Activated T-helper 1 cell treated with anti-CD3 and anti-CD28 coated beads, Interleukin-12 subunit alpha, Interleukin-12 subunit beta, Interleukin-2, Interleukin-4 antibody, amounts not matched to agents 30 ng/mL and 10 ng/mL and 1 ng/mL, durations not matched to agents 14 hours and 24 hours and 36 hours (primary cell): ENCODE measurements at regions not wholly inside any gene's neighbourhood (a gene's known extent, or its start where the extent isn't known, plus 50 kb on each side); places are given as distances from the start of the nearest gene placed in this dataset.
"Not testable (repeated sequence)": the region's sequence is repeated elsewhere in the genome, so short reads cannot be mapped to it uniquely, and the experiment has no call there.

Experiments used
- DNase-seq: peaks from one replicate; pipeline ENCODE4 v3.0.0; 2021; ENCODE audit warnings: low spot score
- H3K27ac Mint-ChIP-seq: one replicate; pipeline ENCODE4 v1.8.0; 2021; ENCODE audit warnings: mild to moderate bottlenecking, mixed read lengths
- H3K27me3 Mint-ChIP-seq: one replicate; pipeline ENCODE4 v1.8.0; 2022; ENCODE audit warnings: mild to moderate bottlenecking, moderate library complexity, mixed read lengths; ENCODE audit not compliant: insufficient read depth
- H3K36me3 Mint-ChIP-seq: one replicate; pipeline ENCODE4 v1.8.0; 2021; ENCODE audit warnings: low read depth, mixed read lengths
- H3K4me1 Mint-ChIP-seq: one replicate; pipeline ENCODE4 v1.8.0; 2021; ENCODE audit warnings: low read depth, mixed read lengths
- H3K4me3 Mint-ChIP-seq: one replicate; pipeline ENCODE4 v1.8.0; 2021; ENCODE audit warnings: mild to moderate bottlenecking, moderate library complexity, mixed read lengths
- H3K9me3 Mint-ChIP-seq: one replicate; pipeline ENCODE4 v1.8.0; 2021; ENCODE audit warnings: mixed read lengths
- intact Hi-C: fragments of 100-400 bp; cut with micrococcal nuclease; formaldehyde crosslinking; loops from one replicate; pipeline ENCODE4 v1.15.1; 2024

- Mint-ChIP-seq H3K27ac (no peak overlapping the region), H3K4me3 (no peak overlapping the region), H3K4me1 (no peaks in the 10 kb centered on the region), H3K27me3 (no peaks in the 10 kb centered on the region), H3K36me3 (no peaks in the 10 kb centered on the region), H3K9me3 (peaks cover 5% of the 10 kb centered on the region)
- intact Hi-C loops = no loop called here
- DNase-seq = no peak
Observed at GRCh38 chr5:166594567-166594966, 1696.9 kb upstream of the WWC1 start.

- no peaks in the 10 kb centered on the region for H3K4me1 Mint-ChIP-seq
Observed at GRCh38 chr5:166595274-166595951, 1696.0 kb upstream of the WWC1 start.

GRCh38 chr5:166596043-166596442 is 1695.4 kb upstream of the WWC1 start:
- H3K36me3 Mint-ChIP-seq = no peaks in the 10 kb centered on the region
- H3K9me3 Mint-ChIP-seq = peaks cover 5% of the 10 kb centered on the region
- H3K27ac Mint-ChIP-seq = no peak overlapping the region
- H3K27me3 Mint-ChIP-seq = no peaks in the 10 kb centered on the region
- no peak for DNase-seq
- H3K4me3 Mint-ChIP-seq = no peak overlapping the region
- intact Hi-C loops = no loop called here
- H3K4me1 Mint-ChIP-seq = no peaks in the 10 kb centered on the region

More at GRCh38 chr5:166595274-166595951, 1696.0 kb upstream of the WWC1 start:
- intact Hi-C loops = no loop called here
- no peaks in the 10 kb centered on the region for H3K27me3 Mint-ChIP-seq
- no peak overlapping the region for H3K27ac Mint-ChIP-seq
- peaks cover 5% of the 10 kb centered on the region for H3K9me3 Mint-ChIP-seq
- H3K36me3 Mint-ChIP-seq = no peaks in the 10 kb centered on the region
- H3K4me3 Mint-ChIP-seq = no peak overlapping the region
- no peak for DNase-seq

- H3K36me3 Mint-ChIP-seq = no peaks in the 10 kb centered on the region
- intact Hi-C loops = no loop called here
- H3K27me3 Mint-ChIP-seq = no peaks in the 10 kb centered on the region
Observed at GRCh38 chr5:166602271-166602670, 1689.2 kb upstream of the WWC1 start.

GRCh38 chr5:166617507-166617906 is 1673.9 kb upstream of the WWC1 start:
- no peak overlapping the region for H3K27ac Mint-ChIP-seq
- H3K27me3 Mint-ChIP-seq = no peaks in the 10 kb centered on the region
- H3K4me1 Mint-ChIP-seq = no peaks in the 10 kb centered on the region
- intact Hi-C loops = no loop called here
- H3K36me3 Mint-ChIP-seq = no peaks in the 10 kb centered on the region
- no peak overlapping the region for H3K4me3 Mint-ChIP-seq
- DNase-seq = no peak
- H3K9me3 Mint-ChIP-seq = peaks cover 19% of the 10 kb centered on the region

More at GRCh38 chr5:166602271-166602670, 1689.2 kb upstream of the WWC1 start:
- DNase-seq = no peak
- no peak overlapping the region for H3K4me3 Mint-ChIP-seq
- H3K9me3 Mint-ChIP-seq = peaks cover 31% of the 10 kb centered on the region
- no peak overlapping the region for H3K27ac Mint-ChIP-seq
- no peaks in the 10 kb centered on the region for H3K4me1 Mint-ChIP-seq

GRCh38 chr5:166618526-166618925 is 1672.9 kb upstream of the WWC1 start:
- Mint-ChIP-seq H3K36me3 (no peaks in the 10 kb centered on the region), H3K4me3 (no peak overlapping the region), H3K27ac (no peak overlapping the region), H3K9me3 (peaks cover 15% of the 10 kb centered on the region), H3K4me1 (no peaks in the 10 kb centered on the region), H3K27me3 (no peaks in the 10 kb centered on the region)
- DNase-seq = no peak
- intact Hi-C loops = no loop called here

GRCh38 chr5:166624573-166624972 is 1666.9 kb upstream of the WWC1 start:
- intact Hi-C loops = no loop called here
- H3K27ac Mint-ChIP-seq = no peak overlapping the region
- no peak overlapping the region for H3K4me3 Mint-ChIP-seq
- DNase-seq = no peak
- no peaks in the 10 kb centered on the region for H3K27me3 Mint-ChIP-seq
- no peaks in the 10 kb centered on the region for H3K4me1 Mint-ChIP-seq
- no peaks in the 10 kb centered on the region for H3K36me3 Mint-ChIP-seq
- H3K9me3 Mint-ChIP-seq = peaks cover 6% of the 10 kb centered on the region

- Mint-ChIP-seq H3K4me1 (no peaks in the 10 kb centered on the region), H3K4me3 (no peak overlapping the region), H3K36me3 (no peaks in the 10 kb centered on the region), H3K9me3 (peaks cover 6% of the 10 kb centered on the region), H3K27ac (no peak overlapping the region), H3K27me3 (no peaks in the 10 kb centered on the region)
- intact Hi-C loops = no loop called here
- DNase-seq = no peak
Observed at GRCh38 chr5:166625210-166625865, 1666.1 kb upstream of the WWC1 start.

- Mint-ChIP-seq H3K4me3 (no peak overlapping the region), H3K36me3 (no peaks in the 10 kb centered on the region), H3K9me3 (peaks cover 12% of the 10 kb centered on the region), H3K27ac (no peak overlapping the region), H3K27me3 (no peaks in the 10 kb centered on the region), H3K4me1 (no peaks in the 10 kb centered on the region)
- no peak for DNase-seq
- intact Hi-C loops = no loop called here
Observed at GRCh38 chr5:166637295-166637694, 1654.2 kb upstream of the WWC1 start.

GRCh38 chr5:166639151-166639550 is 1652.3 kb upstream of the WWC1 start:
- H3K27ac Mint-ChIP-seq = no peak overlapping the region
- no peak for DNase-seq
- peaks cover 13% of the 10 kb centered on the region for H3K9me3 Mint-ChIP-seq
- H3K27me3 Mint-ChIP-seq = no peaks in the 10 kb centered on the region
- no peaks in the 10 kb centered on the region for H3K4me1 Mint-ChIP-seq
- H3K4me3 Mint-ChIP-seq = no peak overlapping the region
- intact Hi-C loops = no loop called here
- H3K36me3 Mint-ChIP-seq = no peaks in the 10 kb centered on the region

GRCh38 chr5:166640136-166640535 is 1651.3 kb upstream of the WWC1 start:
- H3K27ac Mint-ChIP-seq, H3K4me3 Mint-ChIP-seq, DNase-seq, intact Hi-C loops, H3K36me3 Mint-ChIP-seq, H3K27me3 Mint-ChIP-seq, H3K4me1 Mint-ChIP-seq: not testable (repeated sequence)
- peaks cover 15% of the 10 kb centered on the region for H3K9me3 Mint-ChIP-seq

- Mint-ChIP-seq H3K27ac (no peak overlapping the region), H3K4me3 (no peak overlapping the region), H3K27me3 (no peaks in the 10 kb centered on the region), H3K4me1 (no peaks in the 10 kb centered on the region), H3K36me3 (no peaks in the 10 kb centered on the region), H3K9me3 (peaks cover 19% of the 10 kb centered on the region)
- intact Hi-C loops = no loop called here
- no peak for DNase-seq
Observed at GRCh38 chr5:166648736-166649135, 1642.7 kb upstream of the WWC1 start.

- no peak for DNase-seq
- intact Hi-C loops = no loop called here
- H3K27ac Mint-ChIP-seq = no peak overlapping the region
- H3K4me1 Mint-ChIP-seq = no peaks in the 10 kb centered on the region
- H3K9me3 Mint-ChIP-seq = peaks cover 22% of the 10 kb centered on the region
- no peaks in the 10 kb centered on the region for H3K36me3 Mint-ChIP-seq
- no peak overlapping the region for H3K4me3 Mint-ChIP-seq
- no peaks in the 10 kb centered on the region for H3K27me3 Mint-ChIP-seq
Observed at GRCh38 chr5:166649676-166650075, 1641.8 kb upstream of the WWC1 start.
